Breast epithelium (tissue), 3 donors: ENCODE measurements at regions not wholly inside any gene's neighbourhood (a gene's known extent, or its start where the extent isn't known, plus 50 kb on each side); places are given as distances from the start of the nearest gene placed in this dataset.

Experiments used
- POLR2A ChIP-seq: fragments of 450-650 bp; IDR thresholded peaks from one replicate; pipeline ENCODE4 v1.6.1; 2016; ENCODE audit warnings: antibody characterized with exemption, mild to moderate bottlenecking, moderate library complexity
- POLR2AphosphoS5 ChIP-seq, 3 donors: sonication (generic); formaldehyde crosslinking; IDR thresholded peaks; one replicate each; pipeline ENCODE4 v1.6.1; 2017; ENCODE audit warnings: antibody characterized with exemption in 3 of 3
- TF ChIP-seq, protein P1 (sequence below), 3 donors: fragments of 450-650 bp; IDR thresholded peaks; one replicate each; pipeline ENCODE4 v1.5.1; 2016 to 2017; ENCODE audit warnings: antibody characterized with exemption in 3 of 3, mild to moderate bottlenecking in 3 of 3, moderate library complexity in 3 of 3

DNA sequence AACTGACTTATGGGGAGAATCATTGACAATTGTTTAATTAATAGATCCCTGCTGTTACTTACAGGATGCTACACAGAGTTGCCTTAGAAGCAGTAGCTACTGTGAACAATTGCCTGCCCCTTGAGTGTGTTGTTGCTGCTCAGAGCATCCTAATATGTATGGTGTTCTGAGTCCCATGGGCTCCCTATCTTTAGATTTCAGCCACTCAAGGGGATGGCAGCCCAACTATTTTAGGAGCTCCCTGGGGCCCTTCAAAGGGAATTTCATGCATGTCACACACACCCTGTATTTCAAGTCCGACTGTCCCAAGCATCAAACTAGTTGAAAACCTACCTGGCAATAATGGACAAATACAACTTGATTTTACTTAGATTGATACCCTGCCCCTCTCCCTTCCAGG lies 111.2 kb downstream of the NOC3L start:
- TF ChIP-seq POLR2A (no peak), POLR2AphosphoS5 (IDR thresholded peaks at IDR 0.05) (no peak)
- TF ChIP-seq, protein P1, sequence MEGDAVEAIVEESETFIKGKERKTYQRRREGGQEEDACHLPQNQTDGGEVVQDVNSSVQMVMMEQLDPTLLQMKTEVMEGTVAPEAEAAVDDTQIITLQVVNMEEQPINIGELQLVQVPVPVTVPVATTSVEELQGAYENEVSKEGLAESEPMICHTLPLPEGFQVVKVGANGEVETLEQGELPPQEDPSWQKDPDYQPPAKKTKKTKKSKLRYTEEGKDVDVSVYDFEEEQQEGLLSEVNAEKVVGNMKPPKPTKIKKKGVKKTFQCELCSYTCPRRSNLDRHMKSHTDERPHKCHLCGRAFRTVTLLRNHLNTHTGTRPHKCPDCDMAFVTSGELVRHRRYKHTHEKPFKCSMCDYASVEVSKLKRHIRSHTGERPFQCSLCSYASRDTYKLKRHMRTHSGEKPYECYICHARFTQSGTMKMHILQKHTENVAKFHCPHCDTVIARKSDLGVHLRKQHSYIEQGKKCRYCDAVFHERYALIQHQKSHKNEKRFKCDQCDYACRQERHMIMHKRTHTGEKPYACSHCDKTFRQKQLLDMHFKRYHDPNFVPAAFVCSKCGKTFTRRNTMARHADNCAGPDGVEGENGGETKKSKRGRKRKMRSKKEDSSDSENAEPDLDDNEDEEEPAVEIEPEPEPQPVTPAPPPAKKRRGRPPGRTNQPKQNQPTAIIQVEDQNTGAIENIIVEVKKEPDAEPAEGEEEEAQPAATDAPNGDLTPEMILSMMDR (IDR thresholded peaks at IDR 0.05), result no peak
